HCT116 (cell line): ENCODE measurements at regions not wholly inside any gene's neighbourhood (a gene's known extent, or its start where the extent isn't known, plus 50 kb on each side); places are given as distances from the start of the nearest gene placed in this dataset.

Source experiments
- ATAC-seq: fragments of 200-7000 bp; cut with Tn5 transposase; 2 replicates; pipeline ENCODE4 v1.9.1; 2020; ENCODE audit warnings: mild to moderate bottlenecking, moderate library complexity
- BruUV-seq: library from RNA; stranded (reverse); fragments of 400-500 nt; replicated peaks from 2 replicates; lab custom pipeline; 2021; lab: Mats Ljungman, UMichigan
- CTCF ChIA-PET: fragments of 300-600 bp; sonication (Branson Sonifier 250); formaldehyde crosslinking; loops from one replicate; lab custom pipeline; 2021; ENCODE audit warnings: antibody characterized with exemption; lab: Charles Lee
- POLR2A ChIA-PET: fragments of 300-600, 350-600 bp; sonication (Branson Sonifier 250); formaldehyde crosslinking; loops from one replicate; lab custom pipeline; 2021; ENCODE audit warnings: antibody characterized with exemption; lab: Charles Lee
- RAD21 ChIA-PET, 2 experiments: fragments of 300-600 bp; sonication (Branson Sonifier 250); formaldehyde crosslinking; loops; one replicate each; lab custom pipeline; 2023; ENCODE audit warnings: low total read pairs in 2 of 2; ENCODE audit not compliant: uncharacterized antibody in 2 of 2, unreplicated experiment in 2 of 2, low non-redundant PET in 1 of 2; lab: Charles Lee
- DNase-seq: peaks from one replicate; pipeline ENCODE4 v3.0.0-alpha.2; 2010; ENCODE audit warnings: low read depth, low spot score
- H2AFZ ChIP-seq: fragments of 200-600 bp; shearing (Covaris generic), sonication (generic); 2 replicates; pipeline ENCODE4 v1.6.1; 2017; ENCODE audit warnings: low read depth, mixed run types, mixed read lengths, antibody characterized with exemption, low read length; ENCODE audit not compliant: poor library complexity, severe bottlenecking
- H3K27ac ChIP-seq: 2 replicates; pipeline ENCODE4 v1.5.1; 2012; ENCODE audit warnings: low read depth, low read length
- H3K27me3 ChIP-seq: fragments of 200-600 bp; sonication (generic); 2 replicates; pipeline ENCODE4 v1.6.1; 2016; ENCODE audit warnings: mixed run types, low read length, mixed read lengths; ENCODE audit not compliant: insufficient read depth
- H3K36me3 ChIP-seq, 2 experiments: fragments of 200-500 bp in 1 of 2; fragments of 200-600 bp in 1 of 2; sonication (Bioruptor generic) in 1 of 2; sonication (generic) in 1 of 2; 2 replicates each; pipeline versions ENCODE4 v1.5.1 to v1.6.1; 2014 to 2016; ENCODE audit warnings: low read length in 2 of 2, inconsistent platforms in 1 of 2, mixed read lengths in 1 of 2, mixed run types in 1 of 2; ENCODE audit not compliant: insufficient read depth in 2 of 2, control insufficient read depth in 1 of 2
- H3K4me1 ChIP-seq, 2 experiments: fragments of 200-600 bp in 1 of 2; sonication (generic) in 1 of 2; 2 replicates each; pipeline versions ENCODE4 v1.5.1 to v1.6.1; 2012 to 2017; ENCODE audit warnings: low read length in 2 of 2, inconsistent platforms in 1 of 2, mild to moderate bottlenecking in 1 of 2, mixed read lengths in 1 of 2, mixed run types in 1 of 2, moderate library complexity in 1 of 2; ENCODE audit not compliant: insufficient read depth in 2 of 2, control insufficient read depth in 1 of 2
- H3K4me2 ChIP-seq: fragments of 200-600 bp; sonication (generic); 2 replicates; pipeline ENCODE4 v1.6.1; 2017; ENCODE audit warnings: mixed run types, low read length, mixed read lengths
- H3K4me3 ChIP-seq, 2 experiments: fragments of 200-600 bp in 1 of 2; sonication (generic) in 1 of 2; replicated peaks in 1 of 2; 2 replicates each; pipeline ENCODE4 v1.5.1; 2011 to 2016; ENCODE audit warnings: low read length in 2 of 2, control low read depth in 1 of 2, low read depth in 1 of 2, mild to moderate bottlenecking in 1 of 2, mixed read lengths in 1 of 2, mixed run types in 1 of 2
- H3K79me2 ChIP-seq: fragments of 200-600 bp; sonication (generic); 2 replicates; pipeline ENCODE4 v1.6.1; 2017; ENCODE audit warnings: mild to moderate bottlenecking, mixed run types, low read length, moderate library complexity, mixed read lengths; ENCODE audit not compliant: insufficient read depth
- H3K9ac ChIP-seq: fragments of 200-600 bp; sonication (generic); 2 replicates; pipeline ENCODE4 v1.6.1; 2016; ENCODE audit warnings: low read length, mixed read lengths
- H3K9me2 ChIP-seq: fragments of 200-600 bp; sonication (generic), shearing (Covaris generic); 2 replicates; pipeline ENCODE4 v1.6.1; 2017; ENCODE audit warnings: mixed run types, mild to moderate bottlenecking, moderate library complexity; ENCODE audit not compliant: insufficient read depth
- H3K9me3 ChIP-seq, 2 experiments: fragments of 200-500 bp in 1 of 2; fragments of 200-600 bp in 1 of 2; sonication (Bioruptor generic) in 1 of 2; sonication (generic) in 1 of 2; 2 replicates each; pipeline ENCODE4 v1.6.1; 2014 to 2017; ENCODE audit warnings: low read length in 2 of 2, mixed read lengths in 2 of 2, inconsistent platforms in 1 of 2, low read depth in 1 of 2, mild to moderate bottlenecking in 1 of 2, mixed run types in 1 of 2, moderate library complexity in 1 of 2; ENCODE audit not compliant: control insufficient read depth in 1 of 2, insufficient read depth in 1 of 2
- H4K20me1 ChIP-seq: fragments of 200-600 bp; sonication (generic), shearing (Covaris generic); 2 replicates; pipeline ENCODE4 v1.6.1; 2017; ENCODE audit warnings: mixed run types, mild to moderate bottlenecking, moderate library complexity; ENCODE audit not compliant: insufficient read depth
- CBX3 ChIP-seq: IDR thresholded peaks from 2 replicates; pipeline ENCODE4 v1.6.1; 2012; ENCODE audit warnings: low read depth
- CEBPB ChIP-seq: IDR thresholded peaks from 2 replicates; pipeline ENCODE4 v1.6.1; 2012; ENCODE audit warnings: low read depth
- EZH2phosphoT487 ChIP-seq: fragments of 200-600 bp; IDR thresholded peaks from 2 replicates; pipeline ENCODE4 v1.6.1; 2018; ENCODE audit warnings: antibody characterized with exemption, borderline replicate concordance
- FOSL1 ChIP-seq: IDR thresholded peaks from 2 replicates; pipeline ENCODE4 v1.6.1; 2012; ENCODE audit warnings: low read depth
- POLR2AphosphoS5 ChIP-seq: IDR thresholded peaks from 2 replicates; pipeline ENCODE4 v1.6.1; 2011; ENCODE audit warnings: mild to moderate bottlenecking, low read depth, low read length, moderate library complexity
- SIN3A ChIP-seq: IDR thresholded peaks from 2 replicates; pipeline ENCODE4 v1.6.1; 2012; ENCODE audit warnings: low read depth
- SRF ChIP-seq: IDR thresholded peaks from 2 replicates; pipeline ENCODE4 v1.6.1; 2012; ENCODE audit warnings: low read depth
- YY1 ChIP-seq: IDR thresholded peaks from 2 replicates; pipeline ENCODE4 v1.6.1; 2011; ENCODE audit warnings: low read length, low read depth, moderate library complexity, mild to moderate bottlenecking; ENCODE audit not compliant: insufficient replicate concordance; ENCODE audit errors: extremely low read depth
- intact Hi-C: fragments of 100-400 bp; cut with micrococcal nuclease; formaldehyde crosslinking; loops from 2 replicates; pipeline ENCODE4 v1.10.0; 2022
- TF ChIP-seq, protein P1 (sequence below): IDR thresholded peaks from 2 replicates; pipeline ENCODE4 v1.6.1; 2012
- TF ChIP-seq, protein P2 (sequence below): IDR thresholded peaks from 2 replicates; pipeline ENCODE4 v1.6.1; 2012
- TF ChIP-seq, protein P3 (sequence below): IDR thresholded peaks from 2 replicates; pipeline ENCODE4 v1.6.1; 2011; ENCODE audit warnings: mild to moderate bottlenecking, low read length, moderate library complexity; ENCODE audit not compliant: insufficient replicate concordance; ENCODE audit errors: extremely low read depth
- TF ChIP-seq, protein P4 (sequence below): IDR thresholded peaks from 2 replicates; pipeline ENCODE4 v1.6.1; 2012; ENCODE audit warnings: low read depth

DNA sequence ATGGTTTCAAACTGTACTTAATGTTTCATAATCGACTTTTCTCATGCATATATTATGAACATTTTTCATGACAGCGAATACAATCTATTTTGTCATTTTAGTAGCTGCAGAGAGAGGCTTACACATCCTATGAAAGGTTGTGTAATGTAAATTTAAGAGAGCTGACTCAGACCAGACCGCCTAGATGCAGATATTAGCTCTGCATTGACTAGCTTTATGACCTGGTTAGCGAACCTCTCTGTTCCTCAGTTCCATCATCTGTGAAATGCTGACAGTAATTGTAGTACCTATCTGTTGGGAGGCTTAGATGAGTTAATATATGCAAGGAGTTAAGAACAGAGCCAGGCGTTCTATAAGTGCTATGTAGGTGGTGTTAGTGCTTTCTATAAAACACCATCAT, 116.2 kb upstream of the RASGRP1 start:
- POLR2A ChIA-PET = no interaction called here
- no TSS peak for BruUV-seq

More for the DNA sequence above, 116.2 kb upstream of the RASGRP1 start:
- RAD21 ChIA-PET = no interaction called here
- H3K27ac ChIP-seq = no peak overlapping the region
- ATAC-seq (no peak), DNase-seq (no peak)
- no peak overlapping the region for H3K4me2 ChIP-seq
- CTCF ChIA-PET = no interaction called here
- no peak overlapping the region for H2AFZ ChIP-seq
- H3K79me2 ChIP-seq = no peaks in the 10 kb centered on the region
- no peaks in the 10 kb centered on the region for H3K4me1 ChIP-seq
- TF ChIP-seq SIN3A (no peak), FOSL1 (no peak), POLR2AphosphoS5 (no peak), SRF (no peak), EZH2phosphoT487 (no peak), CBX3 (no peak), CEBPB (no peak), YY1 (no peak)
- TF ChIP-seq, protein P1, sequence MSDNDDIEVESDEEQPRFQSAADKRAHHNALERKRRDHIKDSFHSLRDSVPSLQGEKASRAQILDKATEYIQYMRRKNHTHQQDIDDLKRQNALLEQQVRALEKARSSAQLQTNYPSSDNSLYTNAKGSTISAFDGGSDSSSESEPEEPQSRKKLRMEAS = no peak
- TF ChIP-seq, protein P2, sequence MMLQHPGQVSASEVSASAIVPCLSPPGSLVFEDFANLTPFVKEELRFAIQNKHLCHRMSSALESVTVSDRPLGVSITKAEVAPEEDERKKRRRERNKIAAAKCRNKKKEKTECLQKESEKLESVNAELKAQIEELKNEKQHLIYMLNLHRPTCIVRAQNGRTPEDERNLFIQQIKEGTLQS = no peak
- TF ChIP-seq, protein P3, sequence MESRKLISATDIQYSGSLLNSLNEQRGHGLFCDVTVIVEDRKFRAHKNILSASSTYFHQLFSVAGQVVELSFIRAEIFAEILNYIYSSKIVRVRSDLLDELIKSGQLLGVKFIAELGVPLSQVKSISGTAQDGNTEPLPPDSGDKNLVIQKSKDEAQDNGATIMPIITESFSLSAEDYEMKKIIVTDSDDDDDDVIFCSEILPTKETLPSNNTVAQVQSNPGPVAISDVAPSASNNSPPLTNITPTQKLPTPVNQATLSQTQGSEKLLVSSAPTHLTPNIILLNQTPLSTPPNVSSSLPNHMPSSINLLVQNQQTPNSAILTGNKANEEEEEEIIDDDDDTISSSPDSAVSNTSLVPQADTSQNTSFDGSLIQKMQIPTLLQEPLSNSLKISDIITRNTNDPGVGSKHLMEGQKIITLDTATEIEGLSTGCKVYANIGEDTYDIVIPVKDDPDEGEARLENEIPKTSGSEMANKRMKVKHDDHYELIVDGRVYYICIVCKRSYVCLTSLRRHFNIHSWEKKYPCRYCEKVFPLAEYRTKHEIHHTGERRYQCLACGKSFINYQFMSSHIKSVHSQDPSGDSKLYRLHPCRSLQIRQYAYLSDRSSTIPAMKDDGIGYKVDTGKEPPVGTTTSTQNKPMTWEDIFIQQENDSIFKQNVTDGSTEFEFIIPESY = no peak
- TF ChIP-seq, protein P4, sequence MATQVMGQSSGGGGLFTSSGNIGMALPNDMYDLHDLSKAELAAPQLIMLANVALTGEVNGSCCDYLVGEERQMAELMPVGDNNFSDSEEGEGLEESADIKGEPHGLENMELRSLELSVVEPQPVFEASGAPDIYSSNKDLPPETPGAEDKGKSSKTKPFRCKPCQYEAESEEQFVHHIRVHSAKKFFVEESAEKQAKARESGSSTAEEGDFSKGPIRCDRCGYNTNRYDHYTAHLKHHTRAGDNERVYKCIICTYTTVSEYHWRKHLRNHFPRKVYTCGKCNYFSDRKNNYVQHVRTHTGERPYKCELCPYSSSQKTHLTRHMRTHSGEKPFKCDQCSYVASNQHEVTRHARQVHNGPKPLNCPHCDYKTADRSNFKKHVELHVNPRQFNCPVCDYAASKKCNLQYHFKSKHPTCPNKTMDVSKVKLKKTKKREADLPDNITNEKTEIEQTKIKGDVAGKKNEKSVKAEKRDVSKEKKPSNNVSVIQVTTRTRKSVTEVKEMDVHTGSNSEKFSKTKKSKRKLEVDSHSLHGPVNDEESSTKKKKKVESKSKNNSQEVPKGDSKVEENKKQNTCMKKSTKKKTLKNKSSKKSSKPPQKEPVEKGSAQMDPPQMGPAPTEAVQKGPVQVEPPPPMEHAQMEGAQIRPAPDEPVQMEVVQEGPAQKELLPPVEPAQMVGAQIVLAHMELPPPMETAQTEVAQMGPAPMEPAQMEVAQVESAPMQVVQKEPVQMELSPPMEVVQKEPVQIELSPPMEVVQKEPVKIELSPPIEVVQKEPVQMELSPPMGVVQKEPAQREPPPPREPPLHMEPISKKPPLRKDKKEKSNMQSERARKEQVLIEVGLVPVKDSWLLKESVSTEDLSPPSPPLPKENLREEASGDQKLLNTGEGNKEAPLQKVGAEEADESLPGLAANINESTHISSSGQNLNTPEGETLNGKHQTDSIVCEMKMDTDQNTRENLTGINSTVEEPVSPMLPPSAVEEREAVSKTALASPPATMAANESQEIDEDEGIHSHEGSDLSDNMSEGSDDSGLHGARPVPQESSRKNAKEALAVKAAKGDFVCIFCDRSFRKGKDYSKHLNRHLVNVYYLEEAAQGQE = no peak
- H3K9me2 ChIP-seq = no peaks in the 10 kb centered on the region
- H3K4me3 ChIP-seq = no peak overlapping the region
- intact Hi-C loops = loop anchor here (10.0 kb wide), 1 partner anchor 326 kb away; no protein-coding TSS in a partner anchor
- H3K9ac ChIP-seq = no peak overlapping the region
- no peaks in the 10 kb centered on the region for H3K9me3 ChIP-seq
- no peaks in the 10 kb centered on the region for H3K36me3 ChIP-seq
- H3K27me3 ChIP-seq = no peaks in the 10 kb centered on the region
- H4K20me1 ChIP-seq = no peaks in the 10 kb centered on the region
